Right kidney (tissue), 1 donor: ENCODE measurements at regions not wholly inside any gene's neighbourhood (a gene's known extent, or its start where the extent isn't known, plus 50 kb on each side); places are given as distances from the start of the nearest gene placed in this dataset.

Source experiments
- DNase-seq: peaks from one replicate; pipeline ENCODE4 v3.0.0-alpha.2; 2016

- DNase-seq = no peak
These were observed 113.8 kb upstream of the ARMC2 start for GRCh38 chr6:108734271-108734922.

DNA sequence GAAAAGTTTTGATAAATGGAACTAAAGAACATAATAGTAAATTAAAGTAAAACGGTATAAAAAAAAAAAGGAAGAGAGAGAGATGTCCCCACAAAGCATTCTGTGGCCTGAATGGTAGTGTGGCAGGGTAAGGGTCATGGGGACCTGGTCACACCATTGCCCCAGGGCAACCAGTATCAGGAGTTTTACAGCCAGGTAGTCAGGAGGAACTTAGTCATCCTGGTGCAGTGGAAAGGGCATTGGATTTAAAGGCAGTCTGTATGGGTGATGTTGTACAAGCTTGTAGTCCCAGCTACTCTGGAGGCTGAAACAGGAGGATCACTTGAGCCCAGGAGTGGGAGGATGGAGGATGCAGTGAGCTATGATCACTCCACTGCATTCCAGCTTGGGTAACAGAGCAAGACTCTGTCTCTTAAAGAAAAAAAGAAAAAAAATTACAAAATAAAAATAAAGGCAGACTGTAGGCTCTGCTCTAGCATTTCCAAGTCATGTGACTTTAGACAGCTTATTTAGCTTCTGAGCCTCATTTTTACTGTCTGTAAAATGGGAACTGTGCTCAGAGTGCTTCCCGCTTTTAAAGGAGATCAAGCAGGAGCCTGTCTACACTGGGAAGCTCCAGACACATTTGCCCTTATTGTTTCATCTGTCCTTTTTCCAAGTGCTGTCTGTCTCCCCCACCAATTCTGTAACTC is 112.8 kb upstream of the ARMC2 start:
- DNase-seq = no peak

GRCh38 chr6:108736002-108736361 is 112.2 kb upstream of the ARMC2 start:
- no peak for DNase-seq

- DNase-seq = no peak
These were observed 111.4 kb upstream of the ARMC2 start for GRCh38 chr6:108736832-108737231.

GRCh38 chr6:108737594-108738546 is 110.4 kb upstream of the ARMC2 start:
- DNase-seq = no peak

GRCh38 chr6:108738684-108739416 is 109.4 kb upstream of the ARMC2 start:
- no peak for DNase-seq

GRCh38 chr6:108739496-108740330 is 108.5 kb upstream of the ARMC2 start:
- no peak for DNase-seq

- no peak for DNase-seq
These were observed 106.8 kb upstream of the ARMC2 start for GRCh38 chr6:108741331-108741989.

DNA sequence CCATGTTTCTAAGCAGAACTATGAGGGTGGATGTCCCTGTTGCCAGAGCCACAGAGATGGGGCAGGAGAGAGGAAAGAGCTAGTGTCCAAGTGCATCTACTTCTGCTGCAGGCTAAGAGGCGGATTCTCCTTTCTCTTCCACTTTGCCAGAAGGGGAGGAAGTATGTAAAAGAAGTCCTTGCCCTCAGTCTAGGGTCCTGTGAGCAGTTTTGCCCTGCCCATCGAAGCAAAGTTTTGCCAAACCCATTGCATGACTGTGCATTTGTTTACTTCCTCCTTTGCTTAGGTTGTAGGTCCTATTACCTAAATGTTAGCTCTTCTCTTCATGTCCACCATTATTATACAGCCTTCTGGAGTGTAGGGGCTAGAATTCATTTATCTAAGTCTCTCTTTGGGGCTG is 106.2 kb upstream of the ARMC2 start:
- no peak for DNase-seq

GRCh38 chr6:108744244-108744972 is 103.8 kb upstream of the ARMC2 start:
- DNase-seq = no peak

GRCh38 chr6:108744996-108745395 is 103.2 kb upstream of the ARMC2 start:
- no peak for DNase-seq

DNA sequence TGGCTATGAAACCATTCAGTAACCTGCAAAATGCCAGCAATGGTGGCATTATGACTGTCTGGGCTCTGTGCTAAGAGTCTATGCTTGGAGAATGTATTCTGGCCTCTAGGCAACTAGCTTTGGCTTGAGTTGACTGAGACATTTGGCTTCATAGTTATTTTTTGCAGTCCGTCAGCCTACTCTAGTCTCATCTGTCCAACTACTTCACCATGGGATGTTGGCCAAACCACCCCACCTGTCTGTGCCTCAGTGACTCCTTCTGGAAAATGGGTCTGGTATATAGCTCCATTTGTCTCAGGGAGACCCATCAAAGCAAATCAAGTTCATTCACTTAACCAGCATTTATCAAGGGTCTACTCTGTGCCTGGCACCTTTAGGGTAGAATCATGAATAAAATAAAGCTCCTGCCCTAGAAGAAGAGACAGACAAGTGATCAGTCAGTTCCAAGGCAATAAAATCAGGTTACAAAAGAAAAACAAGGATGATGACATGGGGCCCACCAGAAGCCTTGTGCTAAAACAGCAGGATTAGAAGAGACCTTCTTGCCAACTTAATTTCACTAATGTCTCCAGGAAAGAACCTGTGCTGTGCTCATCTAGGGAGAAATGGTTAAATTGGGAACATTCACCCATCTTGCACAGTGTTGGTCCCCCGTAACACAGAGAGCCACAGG is 102.4 kb upstream of the ARMC2 start:
- DNase-seq = no peak

DNA sequence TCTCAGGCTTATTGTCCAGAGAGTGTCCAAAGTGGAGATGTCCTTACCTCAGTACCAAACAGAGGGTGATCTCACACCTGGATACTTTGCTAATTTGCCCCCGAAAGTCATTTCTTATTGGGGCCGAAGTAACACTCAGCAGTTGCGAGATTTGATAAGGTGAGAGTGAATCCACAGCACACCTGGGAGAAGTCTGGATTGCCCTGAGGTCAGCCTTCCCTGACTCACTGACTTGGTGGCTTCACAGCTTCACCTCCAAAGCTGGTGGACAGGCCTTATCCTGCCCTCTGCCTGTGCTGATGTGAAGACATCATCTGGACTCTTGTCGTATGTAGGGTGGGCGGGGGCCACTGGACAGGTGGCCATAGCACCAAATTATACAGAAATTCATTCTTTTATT is 101.9 kb upstream of the ARMC2 start:
- no peak for DNase-seq

GRCh38 chr6:108746836-108747575 is 101.2 kb upstream of the ARMC2 start:
- no peak for DNase-seq

DNA sequence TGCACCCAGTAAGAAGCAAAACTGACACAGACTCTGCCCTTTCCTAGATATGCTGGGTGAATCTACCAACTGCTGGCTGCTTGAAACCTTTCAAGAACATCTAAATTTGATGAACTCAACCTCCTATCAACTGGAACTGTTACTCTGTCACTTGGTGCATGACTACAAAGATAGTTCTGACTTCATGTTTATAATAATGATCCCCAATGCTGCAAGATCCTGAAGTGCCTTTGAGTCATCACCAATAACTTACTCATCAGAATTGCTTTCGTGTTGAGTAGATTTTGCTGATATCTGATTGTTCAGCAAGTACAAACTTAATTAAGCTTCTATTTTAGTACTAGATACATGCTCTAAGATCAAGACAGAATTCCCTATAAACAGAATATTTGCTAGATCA is 100.2 kb upstream of the ARMC2 start:
- DNase-seq = no peak

GRCh38 chr6:108748959-108749358 is 99.3 kb upstream of the ARMC2 start:
- no peak for DNase-seq

- no peak for DNase-seq
These were observed 97.4 kb upstream of the ARMC2 start for GRCh38 chr6:108750801-108751200.

DNA sequence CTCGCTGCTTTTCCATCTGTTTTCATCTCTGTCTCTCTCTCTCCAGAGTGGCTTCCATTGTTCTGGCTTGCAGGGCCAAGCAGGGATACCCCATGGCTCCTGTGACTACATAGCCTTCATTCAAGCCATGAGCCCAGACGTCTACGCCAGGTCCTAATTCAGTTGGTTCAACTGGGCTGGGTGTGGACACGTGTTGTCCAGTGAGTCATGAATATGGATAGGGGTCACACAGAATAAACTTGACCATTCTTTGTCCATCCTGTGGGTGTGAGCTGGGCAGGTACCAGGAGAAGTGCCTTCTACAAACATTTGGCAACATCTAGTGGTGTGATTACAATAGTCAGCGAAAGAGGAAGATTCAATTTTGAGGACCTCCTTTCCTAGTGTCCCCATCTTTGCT is 96.9 kb upstream of the ARMC2 start:
- DNase-seq = no peak
